Fibroblast of pulmonary artery (primary cell): ENCODE measurements at regions not wholly inside any gene's neighbourhood (a gene's known extent, or its start where the extent isn't known, plus 50 kb on each side); places are given as distances from the start of the nearest gene placed in this dataset.

ENCODE experiments used
- DNase-seq: peaks from one replicate; pipeline ENCODE4 v3.0.0-alpha.2; 2010; ENCODE audit warnings: low read depth
- H3K4me3 ChIP-seq: replicated peaks from 2 replicates; pipeline ENCODE4 v1.5.1; 2011; ENCODE audit warnings: low read depth, mild to moderate bottlenecking, control low read depth, low read length, moderate library complexity
- CTCF ChIP-seq: IDR thresholded peaks from 2 replicates; pipeline ENCODE4 v1.5.1; 2011; ENCODE audit warnings: mild to moderate bottlenecking, control low read depth, low read length, inconsistent platforms; ENCODE audit errors: missing control alignments

- no peak for TF ChIP-seq CTCF
- no peak for DNase-seq
- H3K4me3 ChIP-seq = no peak overlapping the region
These were observed 205.2 kb downstream of the JRKL start for GRCh38 chr11:96595011-96595410.

- TF ChIP-seq CTCF = no peak
- peak; percentile 2 for DNase-seq
- no peak overlapping the region for H3K4me3 ChIP-seq
These were observed 218.2 kb downstream of the JRKL start for GRCh38 chr11:96607864-96608558.

GRCh38 chr11:96614101-96614500, 224.3 kb downstream of the JRKL start:
- no peak overlapping the region for H3K4me3 ChIP-seq
- no peak for DNase-seq
- TF ChIP-seq CTCF = no peak

- DNase-seq = no peak
- no peak overlapping the region for H3K4me3 ChIP-seq
- no peak for TF ChIP-seq CTCF
These were observed 225.0 kb downstream of the JRKL start for GRCh38 chr11:96614846-96615245.

GRCh38 chr11:96620464-96621044, 230.7 kb downstream of the JRKL start:
- TF ChIP-seq CTCF = no peak
- DNase-seq = peak; percentile 18
- no peak overlapping the region for H3K4me3 ChIP-seq

- H3K4me3 ChIP-seq = no peak overlapping the region
- TF ChIP-seq CTCF = no peak
- no peak for DNase-seq
These were observed 231.3 kb downstream of the JRKL start for GRCh38 chr11:96621161-96621560.
